ENCODE measurements at regions not wholly inside any gene's neighbourhood (a gene's known extent, or its start where the extent isn't known, plus 50 kb on each side); places are given as distances from the start of the nearest gene placed in this dataset.

GRCh38 chr3:176570992-176571391 is 626.3 kb downstream of the TBL1XR1 start:
- Histone ChIP-seq H3K27me3 (ENCODE audit: control insufficient read depth in 2 of 2, insufficient read depth in 2 of 2, low read length in 2 of 2) (no peaks in the 10 kb centered on the region), H3K9me1 (ENCODE audit: control insufficient read depth, insufficient read depth, low read length) (no peaks in the 10 kb centered on the region), H3K9ac (ENCODE audit: insufficient read depth in 1 of 2, low read depth in 2 of 2, low read length in 2 of 2) (no peak overlapping the region), H2AFZ (ENCODE audit: low read depth, low read length) (no peak overlapping the region), H3K4me3 (no peak overlapping the region), H3K4me2 (ENCODE audit: insufficient read depth, low read length) (no peak overlapping the region), H3K27ac (ENCODE audit: extremely low read depth, low read depth, low read length) (no peak overlapping the region), H4K20me1 (replicated peaks; ENCODE audit: control insufficient read depth, insufficient read depth, low read length) (no peaks in the 10 kb centered on the region), H3K9me3 (replicated peaks; ENCODE audit: control insufficient read depth, insufficient read depth, low read depth, low read length) (no peaks in the 10 kb centered on the region), H3K4me1 (replicated peaks in 1 of 2; ENCODE audit: control insufficient read depth in 2 of 2, insufficient read depth in 2 of 2, low read length in 2 of 2) (no peaks in the 10 kb centered on the region), H3K36me3 (ENCODE audit: control insufficient read depth, insufficient read depth, low read length) (no peaks in the 10 kb centered on the region), H3K79me2 (ENCODE audit: control insufficient read depth, insufficient read depth, low read length) (no peaks in the 10 kb centered on the region)
- no peak for FAIRE-seq
- no TSS peak for BruUV-seq (replicated peaks)
- in situ Hi-C loops (cut with MboI): no loop called here
- ChIA-PET CTCF (ENCODE audit: low intra/inter-chr PET ratio) (no interaction called here), POLR2A (interaction anchor here (0.6 kb wide), 1 partner anchor 212 kb away, joined by 3 read pairs; no protein-coding TSS in a partner anchor)
- 0% methylated on average over 5 of the region's 5 CpGs for WGBS (ENCODE audit: insufficient coverage, low coverage, missing lambda C conversion rate)
- no peak for DNase-seq (ENCODE audit: extremely low read depth in 1 of 4, low spot score in 3 of 4)
- intact Hi-C loops (cut with micrococcal nuclease): no loop called here
- ATAC-seq: no peak
- TF ChIP-seq POLR2H (tag; IDR thresholded peaks at IDR 0.05; ENCODE audit: low read depth) (no peak), POLR2AphosphoS2 (IDR thresholded peaks at IDR 0.05; ENCODE audit: low read length) (no peak), ZBTB49 (CRISPR knock-in tag; IDR thresholded peaks at IDR 0.05; ENCODE audit: borderline replicate concordance) (no peak), PKNOX1 (IDR thresholded peaks at IDR 0.05) (no peak), ZSCAN32 (CRISPR knock-in tag; IDR thresholded peaks at IDR 0.05) (no peak), TCF7 (IDR thresholded peaks at IDR 0.05; ENCODE audit: borderline replicate concordance) (no peak), CHD7 (IDR thresholded peaks at IDR 0.05; ENCODE audit: low read depth, low read length) (no peak), MIER1 (IDR thresholded peaks at IDR 0.05; ENCODE audit: low read depth) (no peak), NCOA2 (IDR thresholded peaks at IDR 0.05; ENCODE audit: partially characterized antibody in 2 of 2) (no peak)

Measured in K562 (cell line).